Fibroblast of lung (primary cell): ENCODE measurements at regions not wholly inside any gene's neighbourhood (a gene's known extent, or its start where the extent isn't known, plus 50 kb on each side); places are given as distances from the start of the nearest gene placed in this dataset.

Experiments
- DNase-seq, 2 donors: peaks; one replicate each; pipeline versions ENCODE4 v3.0.0 to v3.0.0-alpha.2; 2010; ENCODE audit warnings: low read depth in 2 of 2
- H2AFZ ChIP-seq: 2 replicates; pipeline ENCODE4 v1.5.1; 2012; ENCODE audit warnings: low read length, control low read depth, inconsistent platforms
- H3K27ac ChIP-seq: 2 replicates; pipeline ENCODE4 v1.5.1; 2011; ENCODE audit warnings: low read length, control low read depth; ENCODE audit not compliant: insufficient read depth
- H3K27me3 ChIP-seq: 2 replicates; pipeline ENCODE4 v1.5.1; 2011; ENCODE audit warnings: mild to moderate bottlenecking, low read length; ENCODE audit not compliant: control insufficient read depth, insufficient read depth
- H3K36me3 ChIP-seq: 2 replicates; pipeline ENCODE4 v1.5.1; 2011; ENCODE audit warnings: low read length; ENCODE audit not compliant: control insufficient read depth, insufficient read depth
- H3K4me1 ChIP-seq: 2 replicates; pipeline ENCODE4 v1.5.1; 2011; ENCODE audit warnings: low read length; ENCODE audit not compliant: control insufficient read depth, insufficient read depth; ENCODE audit errors: extremely low read depth
- H3K4me2 ChIP-seq: 2 replicates; pipeline ENCODE4 v1.5.1; 2011; ENCODE audit warnings: low read length, control low read depth; ENCODE audit not compliant: insufficient read depth; ENCODE audit errors: extremely low read depth
- H3K4me3 ChIP-seq, 4 experiments: fragments of 200-600 bp in 1 of 4; sonication (generic) in 1 of 4; replicated peaks in 1 of 4; 2 replicates each; pipeline ENCODE4 v1.5.1; 2011 to 2016; ENCODE audit warnings: low read length in 4 of 4, low read depth in 3 of 4, mild to moderate bottlenecking in 3 of 4, control low read depth in 2 of 4, inconsistent platforms in 1 of 4, mixed read lengths in 1 of 4; ENCODE audit not compliant: insufficient read depth in 1 of 4; ENCODE audit errors: control extremely low read depth in 1 of 4
- H3K79me2 ChIP-seq: 2 replicates; pipeline ENCODE4 v1.5.1; 2012; ENCODE audit warnings: mild to moderate bottlenecking, low read length, inconsistent platforms; ENCODE audit not compliant: control insufficient read depth, insufficient read depth
- H3K9ac ChIP-seq: 2 replicates; pipeline ENCODE4 v1.5.1; 2011; ENCODE audit warnings: mild to moderate bottlenecking, low read length, control low read depth; ENCODE audit not compliant: insufficient read depth
- H3K9me3 ChIP-seq: 2 replicates; pipeline ENCODE4 v1.5.1; 2012; ENCODE audit warnings: low read depth, low read length; ENCODE audit not compliant: control insufficient read depth, insufficient read depth
- H4K20me1 ChIP-seq: 2 replicates; pipeline ENCODE4 v1.5.1; 2011; ENCODE audit warnings: low read length; ENCODE audit not compliant: control insufficient read depth, insufficient read depth; ENCODE audit errors: extremely low read depth
- EZH2 ChIP-seq: IDR thresholded peaks from 2 replicates; pipeline ENCODE4 v1.5.1; 2012; ENCODE audit warnings: low read length, control low read depth, mild to moderate bottlenecking; ENCODE audit errors: missing control alignments
- TF ChIP-seq, protein P1 (sequence below), 2 donors: IDR thresholded peaks in 1 of 2; conservative IDR thresholded peaks in 1 of 2; 1 replicate in 1 of 2; 2 replicates in 1 of 2; pipeline ENCODE4 v1.5.1; 2011 to 2012; ENCODE audit warnings: low read length in 2 of 2, control low read depth in 1 of 2, inconsistent platforms in 1 of 2, low read depth in 1 of 2, mild to moderate bottlenecking in 1 of 2

DNA sequence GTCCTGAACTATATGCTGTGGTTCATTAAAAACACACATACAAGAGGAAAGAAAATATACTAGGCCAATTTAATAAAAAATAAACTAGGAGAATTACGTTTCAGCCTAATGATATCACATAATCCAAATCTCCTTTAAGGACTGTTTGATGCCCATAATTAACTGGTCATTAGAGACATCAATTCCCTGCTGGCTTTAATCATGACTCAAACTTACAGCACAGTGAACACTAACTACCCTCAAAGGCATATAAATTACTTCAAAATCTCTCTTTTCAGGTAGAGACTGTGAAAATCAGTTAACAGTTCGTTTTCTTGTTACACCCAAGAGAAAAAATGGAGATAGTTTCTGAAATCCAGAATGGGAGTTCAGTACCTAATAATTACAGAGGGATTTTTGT, 567.4 kb downstream of the CBLN2 start:
- H3K9ac ChIP-seq: no peak overlapping the region
- H3K27ac ChIP-seq: no peak overlapping the region
- no peaks in the 10 kb centered on the region for H3K27me3 ChIP-seq
- no peaks in the 10 kb centered on the region for H4K20me1 ChIP-seq
- no peak overlapping the region for H3K4me3 ChIP-seq
- H3K4me1 ChIP-seq: no peaks in the 10 kb centered on the region
- no peak for TF ChIP-seq EZH2
- TF ChIP-seq, protein P1, sequence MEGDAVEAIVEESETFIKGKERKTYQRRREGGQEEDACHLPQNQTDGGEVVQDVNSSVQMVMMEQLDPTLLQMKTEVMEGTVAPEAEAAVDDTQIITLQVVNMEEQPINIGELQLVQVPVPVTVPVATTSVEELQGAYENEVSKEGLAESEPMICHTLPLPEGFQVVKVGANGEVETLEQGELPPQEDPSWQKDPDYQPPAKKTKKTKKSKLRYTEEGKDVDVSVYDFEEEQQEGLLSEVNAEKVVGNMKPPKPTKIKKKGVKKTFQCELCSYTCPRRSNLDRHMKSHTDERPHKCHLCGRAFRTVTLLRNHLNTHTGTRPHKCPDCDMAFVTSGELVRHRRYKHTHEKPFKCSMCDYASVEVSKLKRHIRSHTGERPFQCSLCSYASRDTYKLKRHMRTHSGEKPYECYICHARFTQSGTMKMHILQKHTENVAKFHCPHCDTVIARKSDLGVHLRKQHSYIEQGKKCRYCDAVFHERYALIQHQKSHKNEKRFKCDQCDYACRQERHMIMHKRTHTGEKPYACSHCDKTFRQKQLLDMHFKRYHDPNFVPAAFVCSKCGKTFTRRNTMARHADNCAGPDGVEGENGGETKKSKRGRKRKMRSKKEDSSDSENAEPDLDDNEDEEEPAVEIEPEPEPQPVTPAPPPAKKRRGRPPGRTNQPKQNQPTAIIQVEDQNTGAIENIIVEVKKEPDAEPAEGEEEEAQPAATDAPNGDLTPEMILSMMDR (conservative IDR thresholded peaks at IDR 0.05 in 1 of 2, IDR thresholded peaks at IDR 0.05 in 1 of 2; ENCODE audit: low read depth in 1 of 2, low read length in 2 of 2): no peak
- DNase-seq: no peak
- no peak overlapping the region for H3K4me2 ChIP-seq
- no peak overlapping the region for H2AFZ ChIP-seq
- no peaks in the 10 kb centered on the region for H3K36me3 ChIP-seq
- no peaks in the 10 kb centered on the region for H3K9me3 ChIP-seq
- H3K79me2 ChIP-seq: no peaks in the 10 kb centered on the region

DNA sequence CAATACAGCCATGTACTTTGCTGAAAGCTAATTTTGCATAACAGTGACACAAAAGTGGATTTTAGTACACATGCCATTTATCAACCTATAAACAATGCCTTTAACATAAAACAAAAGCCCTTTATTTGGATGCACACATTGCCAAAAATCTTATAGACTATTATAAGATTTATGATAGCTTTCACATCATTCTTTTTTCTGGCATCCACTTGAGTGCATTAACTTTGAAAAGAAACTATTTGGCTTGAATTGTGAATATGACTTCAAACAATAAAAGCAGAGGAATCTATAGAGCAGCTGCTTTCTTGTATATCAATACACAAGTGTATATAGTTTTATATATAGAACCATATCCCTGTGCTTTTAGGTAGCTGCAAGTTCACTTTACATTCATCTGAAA, 577.4 kb downstream of the CBLN2 start:
- Histone ChIP-seq H3K36me3 (no peaks in the 10 kb centered on the region), H3K79me2 (no peaks in the 10 kb centered on the region), H3K4me3 (no peak overlapping the region), H3K9me3 (no peaks in the 10 kb centered on the region), H4K20me1 (no peaks in the 10 kb centered on the region), H3K4me2 (no peak overlapping the region), H3K27ac (no peak overlapping the region), H2AFZ (no peak overlapping the region), H3K27me3 (no peaks in the 10 kb centered on the region), H3K9ac (no peak overlapping the region), H3K4me1 (no peaks in the 10 kb centered on the region)
- DNase-seq: no peak
- no peak for TF ChIP-seq EZH2
- TF ChIP-seq, protein P1 (conservative IDR thresholded peaks at IDR 0.05 in 1 of 2, IDR thresholded peaks at IDR 0.05 in 1 of 2; ENCODE audit: low read depth in 1 of 2, low read length in 2 of 2): no peak

DNA sequence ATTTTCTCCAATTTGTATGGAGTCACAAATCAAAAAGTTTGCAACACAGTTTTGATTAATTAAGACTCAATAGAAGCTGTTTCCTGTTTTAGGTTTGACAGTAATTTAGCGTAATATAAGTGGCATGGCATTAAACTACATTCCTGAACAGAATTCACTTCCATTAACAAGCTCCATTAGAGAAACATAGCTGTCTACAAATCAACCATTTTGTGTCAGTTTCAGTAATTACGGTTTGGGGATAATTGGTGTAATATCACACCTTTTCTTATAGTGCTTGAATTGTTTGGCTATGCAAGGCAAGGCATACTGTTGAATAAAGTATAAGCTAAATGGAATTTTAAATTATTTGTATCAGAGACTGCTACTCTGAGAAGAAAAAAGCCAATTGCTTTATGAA, 585.5 kb downstream of the CBLN2 start:
- Histone ChIP-seq H3K9me3 (no peaks in the 10 kb centered on the region), H3K27ac (no peak overlapping the region), H3K79me2 (no peaks in the 10 kb centered on the region), H3K4me3 (no peak overlapping the region), H2AFZ (no peak overlapping the region), H3K36me3 (no peaks in the 10 kb centered on the region), H3K27me3 (no peaks in the 10 kb centered on the region), H3K4me1 (no peaks in the 10 kb centered on the region), H4K20me1 (no peaks in the 10 kb centered on the region), H3K4me2 (no peak overlapping the region), H3K9ac (no peak overlapping the region)
- DNase-seq: no peak
- TF ChIP-seq, protein P1 (conservative IDR thresholded peaks at IDR 0.05 in 1 of 2, IDR thresholded peaks at IDR 0.05 in 1 of 2; ENCODE audit: low read depth in 1 of 2, low read length in 2 of 2): no peak
- no peak for TF ChIP-seq EZH2
